ENCODE measurements at regions not wholly inside any gene's neighbourhood (a gene's known extent, or its start where the extent isn't known, plus 50 kb on each side); places are given as distances from the start of the nearest gene placed in this dataset.

DNA sequence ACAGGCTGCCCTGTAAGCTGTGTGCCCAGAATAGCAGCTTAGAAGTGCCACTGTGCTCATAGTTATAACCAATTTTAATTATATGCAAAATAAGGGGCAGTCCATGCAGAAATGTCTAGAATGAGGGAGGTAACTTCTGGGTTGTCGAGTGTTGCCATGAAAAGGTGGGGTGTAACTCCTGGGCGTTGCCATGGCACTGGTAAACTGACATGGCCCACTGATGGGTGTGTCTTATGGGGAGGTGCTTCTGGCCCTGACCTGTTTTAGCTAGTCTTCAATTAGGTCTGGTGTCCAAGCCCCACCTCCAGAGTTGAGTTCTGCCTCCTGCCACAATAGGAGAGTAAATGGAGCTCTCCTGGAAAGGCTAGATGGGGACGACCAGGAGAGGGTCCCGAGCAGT is 120.6 kb downstream of the SALL1 start:
- H3K27me3 ChIP-seq = peaks cover 7% of the 10 kb centered on the region

DNA sequence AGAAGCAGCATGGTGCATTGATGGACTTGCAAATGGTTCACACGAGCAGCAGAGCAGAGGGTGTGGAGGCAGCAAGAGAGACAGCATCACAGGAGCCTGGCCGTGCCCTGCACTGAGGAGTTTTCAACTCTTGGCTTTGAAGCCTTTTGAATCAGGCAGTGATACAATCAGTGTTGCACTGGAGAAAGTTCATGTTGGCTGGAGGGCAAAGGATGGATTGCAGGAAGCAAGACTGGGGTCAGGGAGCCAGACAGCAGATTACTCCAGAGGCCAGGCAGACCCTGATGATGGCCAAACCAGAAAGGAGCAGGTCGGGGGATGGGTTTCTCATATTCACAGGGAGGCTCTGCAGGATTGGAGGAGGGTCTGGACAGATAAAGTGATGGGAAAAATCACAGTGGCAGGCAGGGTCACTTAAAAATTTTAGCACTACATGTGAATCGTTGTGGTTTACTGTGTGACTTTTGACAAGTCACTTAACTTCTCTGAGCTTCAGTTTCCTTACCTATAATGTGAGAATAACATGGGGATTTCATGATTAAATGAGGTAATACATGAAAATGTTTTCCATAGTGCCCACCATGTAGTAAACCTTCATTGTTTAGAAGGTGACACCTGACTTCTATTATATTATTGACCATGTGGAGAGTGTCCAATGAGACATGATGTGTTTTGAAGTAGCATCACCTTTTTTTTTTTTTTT is 125.3 kb downstream of the SALL1 start:
- Histone ChIP-seq H3K9me3 (no peaks in the 10 kb centered on the region), H3K27me3 (peaks cover 19% of the 10 kb centered on the region), H3K36me3 (no peaks in the 10 kb centered on the region), H3K4me3 (ENCODE audit: low read depth in 1 of 2, low read length in 1 of 2) (no peak overlapping the region), H3K27ac (no peak overlapping the region), H3K4me1 (ENCODE audit: control insufficient read depth in 1 of 2, insufficient read depth in 1 of 2, low read depth in 1 of 2, low read length in 1 of 2) (no peaks in the 10 kb centered on the region)
- TF ChIP-seq, protein P1, sequence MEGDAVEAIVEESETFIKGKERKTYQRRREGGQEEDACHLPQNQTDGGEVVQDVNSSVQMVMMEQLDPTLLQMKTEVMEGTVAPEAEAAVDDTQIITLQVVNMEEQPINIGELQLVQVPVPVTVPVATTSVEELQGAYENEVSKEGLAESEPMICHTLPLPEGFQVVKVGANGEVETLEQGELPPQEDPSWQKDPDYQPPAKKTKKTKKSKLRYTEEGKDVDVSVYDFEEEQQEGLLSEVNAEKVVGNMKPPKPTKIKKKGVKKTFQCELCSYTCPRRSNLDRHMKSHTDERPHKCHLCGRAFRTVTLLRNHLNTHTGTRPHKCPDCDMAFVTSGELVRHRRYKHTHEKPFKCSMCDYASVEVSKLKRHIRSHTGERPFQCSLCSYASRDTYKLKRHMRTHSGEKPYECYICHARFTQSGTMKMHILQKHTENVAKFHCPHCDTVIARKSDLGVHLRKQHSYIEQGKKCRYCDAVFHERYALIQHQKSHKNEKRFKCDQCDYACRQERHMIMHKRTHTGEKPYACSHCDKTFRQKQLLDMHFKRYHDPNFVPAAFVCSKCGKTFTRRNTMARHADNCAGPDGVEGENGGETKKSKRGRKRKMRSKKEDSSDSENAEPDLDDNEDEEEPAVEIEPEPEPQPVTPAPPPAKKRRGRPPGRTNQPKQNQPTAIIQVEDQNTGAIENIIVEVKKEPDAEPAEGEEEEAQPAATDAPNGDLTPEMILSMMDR (IDR thresholded peaks at IDR 0.05) = no peak

More for the DNA sequence above, 120.6 kb downstream of the SALL1 start:
- no peak overlapping the region for H3K27ac ChIP-seq
- H3K36me3 ChIP-seq = no peaks in the 10 kb centered on the region
- H3K4me3 ChIP-seq (ENCODE audit: low read depth in 1 of 2, low read length in 1 of 2) = no peak overlapping the region
- peaks cover 0 to 3% of the 10 kb centered on the region in 2 experiments for H3K4me1 ChIP-seq (ENCODE audit: control insufficient read depth in 1 of 2, insufficient read depth in 1 of 2, low read depth in 1 of 2, low read length in 1 of 2)
- TF ChIP-seq, protein P1 (IDR thresholded peaks at IDR 0.05) = no peak
- no peaks in the 10 kb centered on the region for H3K9me3 ChIP-seq

DNA sequence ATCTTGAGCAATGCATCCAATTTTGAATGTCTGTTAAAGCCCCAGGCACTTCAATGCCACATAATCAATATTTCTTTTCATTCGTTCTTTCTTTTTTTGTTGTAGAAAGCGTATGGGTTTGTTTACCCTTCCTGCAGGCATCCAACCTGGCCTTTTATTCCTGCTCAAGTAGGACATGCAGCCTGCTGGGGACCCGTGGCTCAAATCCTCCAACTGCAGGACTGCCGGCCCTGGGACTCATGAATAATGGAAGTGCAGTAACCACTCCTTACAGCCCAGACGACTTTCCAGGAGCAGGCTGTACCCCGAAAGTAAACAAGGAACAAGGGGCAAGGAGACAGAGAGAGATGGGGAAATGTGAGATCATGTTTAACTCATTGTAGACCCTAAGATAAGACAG is 126.4 kb downstream of the SALL1 start:
- Histone ChIP-seq H3K9me3 (no peaks in the 10 kb centered on the region), H3K27me3 (peaks cover 19% of the 10 kb centered on the region), H3K36me3 (no peaks in the 10 kb centered on the region), H3K27ac (no peak overlapping the region), H3K4me1 (ENCODE audit: control insufficient read depth in 1 of 2, insufficient read depth in 1 of 2, low read depth in 1 of 2, low read length in 1 of 2) (no peaks in the 10 kb centered on the region), H3K4me3 (ENCODE audit: low read depth in 1 of 2, low read length in 1 of 2) (no peak overlapping the region)
- TF ChIP-seq, protein P1 (IDR thresholded peaks at IDR 0.05) = no peak

DNA sequence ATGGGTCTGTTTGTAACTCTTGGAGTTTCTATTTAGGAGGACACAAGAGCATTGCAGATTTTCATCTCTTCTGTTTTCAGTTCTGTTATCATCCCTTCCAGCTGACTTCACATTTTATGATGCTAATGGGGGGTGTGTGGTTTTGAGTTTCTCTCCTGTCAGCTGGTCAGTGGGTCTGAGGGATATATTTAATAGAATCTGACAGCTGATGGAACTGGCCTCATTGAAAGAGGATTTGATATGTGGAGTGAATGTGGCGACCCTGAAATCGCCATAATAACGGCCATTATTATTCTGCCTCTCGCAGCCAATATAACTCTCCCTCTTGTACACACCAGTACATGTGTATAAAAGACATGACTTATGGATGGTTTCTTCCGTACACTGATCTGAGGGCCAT is 128.1 kb downstream of the SALL1 start:
- Histone ChIP-seq H3K4me1 (ENCODE audit: control insufficient read depth in 1 of 2, insufficient read depth in 1 of 2, low read depth in 1 of 2, low read length in 1 of 2) (no peaks in the 10 kb centered on the region), H3K9me3 (no peaks in the 10 kb centered on the region), H3K27ac (no peak overlapping the region), H3K27me3 (peaks cover 19% of the 10 kb centered on the region), H3K4me3 (ENCODE audit: low read depth in 1 of 2, low read length in 1 of 2) (no peak overlapping the region), H3K36me3 (no peaks in the 10 kb centered on the region)
- TF ChIP-seq, protein P1 (IDR thresholded peaks at IDR 0.05) = no peak

DNA sequence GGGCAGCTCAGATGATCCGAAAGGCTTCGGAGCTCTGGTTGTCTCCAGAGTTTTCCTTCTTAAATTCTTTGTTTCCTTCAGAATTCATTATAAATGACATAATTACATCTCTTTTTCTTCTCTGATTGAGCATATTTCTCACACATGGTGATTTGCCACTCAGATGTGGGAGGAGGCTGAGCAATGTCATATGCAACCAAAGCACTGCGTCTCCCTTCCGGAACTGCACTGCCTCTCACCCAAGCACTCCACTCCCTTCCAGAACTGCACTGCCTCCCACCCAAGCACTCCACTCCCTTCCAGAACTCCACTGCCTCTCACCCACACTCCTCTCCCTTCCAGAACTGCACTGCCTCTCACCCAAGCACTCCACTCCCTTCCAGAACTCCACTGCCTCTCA is 131.5 kb downstream of the SALL1 start:
- H3K27ac ChIP-seq = no peak overlapping the region
- H3K9me3 ChIP-seq = no peaks in the 10 kb centered on the region
- peaks cover 19% of the 10 kb centered on the region for H3K27me3 ChIP-seq
- H3K4me3 ChIP-seq (ENCODE audit: low read depth in 1 of 2, low read length in 1 of 2) = no peak overlapping the region
- H3K36me3 ChIP-seq = no peaks in the 10 kb centered on the region
- TF ChIP-seq, protein P1 (IDR thresholded peaks at IDR 0.05) = no peak
- no peaks in the 10 kb centered on the region for H3K4me1 ChIP-seq (ENCODE audit: control insufficient read depth in 1 of 2, insufficient read depth in 1 of 2, low read depth in 1 of 2, low read length in 1 of 2)

Measured in neutrophil (primary cell).